Coronary artery (tissue), 2 donors: ENCODE measurements at regions not wholly inside any gene's neighbourhood (a gene's known extent, or its start where the extent isn't known, plus 50 kb on each side); places are given as distances from the start of the nearest gene placed in this dataset.

ENCODE experiments used
- DNase-seq: peaks from one replicate; pipeline ENCODE4 v3.0.0-alpha.2; 2017; ENCODE audit warnings: low spot score
- H3K27ac ChIP-seq, 2 donors: fragments of 200-600 bp; sonication (generic); one replicate each; pipeline ENCODE4 v1.5.1; 2016 to 2019
- H3K4me3 ChIP-seq: fragments of 200-600 bp; sonication (generic); 2 replicates; pipeline ENCODE4 v1.5.1; 2016; ENCODE audit warnings: mild to moderate bottlenecking, moderate library complexity
- TF ChIP-seq, protein P1 (sequence below): fragments of 200-600 bp; sonication (generic); IDR thresholded peaks from one replicate; pipeline ENCODE4 v1.5.1; 2019; ENCODE audit warnings: antibody characterized with exemption

- TF ChIP-seq, protein P1, sequence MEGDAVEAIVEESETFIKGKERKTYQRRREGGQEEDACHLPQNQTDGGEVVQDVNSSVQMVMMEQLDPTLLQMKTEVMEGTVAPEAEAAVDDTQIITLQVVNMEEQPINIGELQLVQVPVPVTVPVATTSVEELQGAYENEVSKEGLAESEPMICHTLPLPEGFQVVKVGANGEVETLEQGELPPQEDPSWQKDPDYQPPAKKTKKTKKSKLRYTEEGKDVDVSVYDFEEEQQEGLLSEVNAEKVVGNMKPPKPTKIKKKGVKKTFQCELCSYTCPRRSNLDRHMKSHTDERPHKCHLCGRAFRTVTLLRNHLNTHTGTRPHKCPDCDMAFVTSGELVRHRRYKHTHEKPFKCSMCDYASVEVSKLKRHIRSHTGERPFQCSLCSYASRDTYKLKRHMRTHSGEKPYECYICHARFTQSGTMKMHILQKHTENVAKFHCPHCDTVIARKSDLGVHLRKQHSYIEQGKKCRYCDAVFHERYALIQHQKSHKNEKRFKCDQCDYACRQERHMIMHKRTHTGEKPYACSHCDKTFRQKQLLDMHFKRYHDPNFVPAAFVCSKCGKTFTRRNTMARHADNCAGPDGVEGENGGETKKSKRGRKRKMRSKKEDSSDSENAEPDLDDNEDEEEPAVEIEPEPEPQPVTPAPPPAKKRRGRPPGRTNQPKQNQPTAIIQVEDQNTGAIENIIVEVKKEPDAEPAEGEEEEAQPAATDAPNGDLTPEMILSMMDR, result no peak
- DNase-seq, result no peak
- Histone ChIP-seq H3K27ac (no peak overlapping the region), H3K4me3 (no peak overlapping the region)
Measured at GRCh38 chrX:20414066-20414465, 147.4 kb upstream of the RPS6KA3 start.

- TF ChIP-seq, protein P1, result no peak
- Histone ChIP-seq H3K4me3 (no peak overlapping the region), H3K27ac (no peak overlapping the region)
- DNase-seq, result no peak
Measured at GRCh38 chrX:20412871-20413486, 146.3 kb upstream of the RPS6KA3 start.

DNA sequence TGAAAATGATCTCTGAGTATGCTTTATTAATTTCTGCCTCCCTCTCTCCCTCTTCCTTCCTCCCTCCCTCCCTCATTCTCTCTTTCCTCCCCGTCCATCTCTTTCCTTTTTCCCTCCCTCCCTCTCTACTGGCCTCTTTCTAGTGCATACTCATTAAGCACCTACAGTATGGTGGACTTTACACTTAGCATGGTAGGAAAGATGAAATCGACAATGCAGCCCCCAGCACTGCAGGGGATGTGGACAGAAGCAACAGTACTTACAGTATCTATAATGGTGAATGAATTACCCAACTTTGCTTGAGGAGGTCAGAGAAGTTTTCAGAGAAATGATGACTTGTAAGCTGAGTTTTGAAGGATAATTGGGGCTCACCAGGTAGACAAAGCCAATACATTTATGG, 143.8 kb upstream of the RPS6KA3 start:
- no peak for DNase-seq
- H3K4me3 ChIP-seq, result no peak overlapping the region
- TF ChIP-seq, protein P1, result no peak
- H3K27ac ChIP-seq, result no peak overlapping the region

- TF ChIP-seq, protein P1, result no peak
- Histone ChIP-seq H3K27ac (no peak overlapping the region), H3K4me3 (no peak overlapping the region)
- DNase-seq, result no peak
Measured at GRCh38 chrX:20409991-20410390, 143.3 kb upstream of the RPS6KA3 start.

DNA sequence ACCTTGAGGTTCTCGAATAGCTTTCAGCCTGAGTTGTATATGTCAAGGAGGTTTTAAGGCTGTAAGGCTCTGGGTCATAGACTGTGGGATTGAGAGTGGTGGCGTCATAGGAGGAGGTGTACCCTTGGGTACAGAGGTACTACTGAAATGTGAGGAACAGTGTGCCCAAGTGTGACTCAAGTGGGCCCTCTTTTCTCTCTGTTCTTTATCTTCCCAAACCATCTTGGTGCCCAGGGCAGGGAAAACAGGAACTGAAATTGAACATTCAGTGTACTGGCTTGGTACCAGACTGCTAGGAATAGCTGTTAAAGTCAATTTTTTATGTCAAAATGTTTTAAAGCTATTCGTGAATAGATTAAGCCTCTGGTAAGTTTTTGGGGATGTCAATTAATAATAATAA, 136.2 kb upstream of the RPS6KA3 start:
- Histone ChIP-seq H3K4me3 (no peak overlapping the region), H3K27ac (no peak overlapping the region)
- TF ChIP-seq, protein P1, result no peak
- no peak for DNase-seq

DNA sequence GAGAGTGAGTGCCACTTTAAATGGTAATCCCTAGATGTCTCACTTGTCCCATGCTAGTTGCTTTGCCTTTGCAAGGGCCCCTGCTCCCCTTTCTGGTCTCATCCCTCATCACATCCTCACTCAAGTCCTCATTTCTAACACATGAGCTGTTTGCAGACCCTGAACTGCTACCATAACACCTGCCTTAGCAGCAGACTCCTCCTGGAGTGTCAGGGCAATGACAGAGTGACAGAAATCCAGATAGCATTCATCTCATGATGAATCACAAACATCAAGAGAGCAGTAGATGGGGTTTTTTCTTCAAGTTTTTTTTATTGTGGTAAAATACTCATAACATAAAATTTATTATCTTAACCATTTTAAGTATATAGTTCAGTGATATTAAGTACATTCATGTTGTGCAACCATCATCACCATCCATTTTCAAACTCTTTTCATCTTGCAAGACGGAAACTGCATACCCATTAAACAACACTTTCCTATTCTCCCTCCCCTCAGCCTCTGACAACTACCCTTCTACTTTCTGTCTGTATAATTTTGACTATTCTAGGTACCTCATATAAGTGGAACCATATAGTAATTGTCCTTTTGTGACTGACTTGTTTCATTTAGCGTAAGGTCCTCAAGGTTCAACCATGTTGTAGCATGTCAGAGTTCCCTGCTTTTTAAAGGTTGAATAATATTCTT, 133.2 kb upstream of the RPS6KA3 start:
- Histone ChIP-seq H3K4me3 (no peak overlapping the region), H3K27ac (no peak overlapping the region)
- TF ChIP-seq, protein P1, result no peak
- DNase-seq, result no peak

- Histone ChIP-seq H3K27ac (no peak overlapping the region), H3K4me3 (no peak overlapping the region)
- TF ChIP-seq, protein P1, result no peak
- DNase-seq, result no peak
Measured at GRCh38 chrX:20397587-20397986, 130.9 kb upstream of the RPS6KA3 start.
